Lower leg skin (tissue), 3 donors: ENCODE measurements at regions not wholly inside any gene's neighbourhood (a gene's known extent, or its start where the extent isn't known, plus 50 kb on each side); places are given as distances from the start of the nearest gene placed in this dataset.

ENCODE experiments used
- POLR2A ChIP-seq, 2 donors: fragments of 450-650 bp; IDR thresholded peaks; one replicate each; pipeline ENCODE4 v1.6.1; 2016 to 2017; ENCODE audit warnings: antibody characterized with exemption in 2 of 2, mild to moderate bottlenecking in 1 of 2, moderate library complexity in 1 of 2
- TF ChIP-seq, protein P1 (sequence below), 3 donors: fragments of 450-650 bp; IDR thresholded peaks; one replicate each; pipeline ENCODE4 v1.5.1; 2016; ENCODE audit warnings: antibody characterized with exemption in 3 of 3, mild to moderate bottlenecking in 3 of 3, moderate library complexity in 2 of 3

DNA sequence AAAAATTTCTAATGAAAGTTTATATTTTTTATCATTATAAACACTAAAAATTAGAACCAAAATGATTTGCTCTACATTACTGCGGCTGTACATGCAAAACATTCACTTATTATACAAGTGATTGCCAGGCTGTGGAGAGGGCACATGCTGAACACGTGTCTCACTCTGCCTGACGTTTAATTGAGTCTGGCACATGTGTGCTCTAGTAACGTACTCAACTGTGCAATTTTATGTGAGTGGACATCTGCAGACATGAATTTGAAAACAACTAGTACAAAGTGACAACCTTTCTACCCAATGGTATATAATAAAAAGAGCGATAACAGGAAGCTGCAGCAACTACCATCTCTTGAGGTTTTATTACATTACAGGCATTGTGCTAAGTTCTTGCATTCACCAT, 341.4 kb downstream of the KLF12 start:
- no peak for TF ChIP-seq POLR2A (IDR thresholded peaks at IDR 0.05)
- TF ChIP-seq, protein P1, sequence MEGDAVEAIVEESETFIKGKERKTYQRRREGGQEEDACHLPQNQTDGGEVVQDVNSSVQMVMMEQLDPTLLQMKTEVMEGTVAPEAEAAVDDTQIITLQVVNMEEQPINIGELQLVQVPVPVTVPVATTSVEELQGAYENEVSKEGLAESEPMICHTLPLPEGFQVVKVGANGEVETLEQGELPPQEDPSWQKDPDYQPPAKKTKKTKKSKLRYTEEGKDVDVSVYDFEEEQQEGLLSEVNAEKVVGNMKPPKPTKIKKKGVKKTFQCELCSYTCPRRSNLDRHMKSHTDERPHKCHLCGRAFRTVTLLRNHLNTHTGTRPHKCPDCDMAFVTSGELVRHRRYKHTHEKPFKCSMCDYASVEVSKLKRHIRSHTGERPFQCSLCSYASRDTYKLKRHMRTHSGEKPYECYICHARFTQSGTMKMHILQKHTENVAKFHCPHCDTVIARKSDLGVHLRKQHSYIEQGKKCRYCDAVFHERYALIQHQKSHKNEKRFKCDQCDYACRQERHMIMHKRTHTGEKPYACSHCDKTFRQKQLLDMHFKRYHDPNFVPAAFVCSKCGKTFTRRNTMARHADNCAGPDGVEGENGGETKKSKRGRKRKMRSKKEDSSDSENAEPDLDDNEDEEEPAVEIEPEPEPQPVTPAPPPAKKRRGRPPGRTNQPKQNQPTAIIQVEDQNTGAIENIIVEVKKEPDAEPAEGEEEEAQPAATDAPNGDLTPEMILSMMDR (IDR thresholded peaks at IDR 0.05): no peak
